ENCODE measurements at regions not wholly inside any gene's neighbourhood (a gene's known extent, or its start where the extent isn't known, plus 50 kb on each side); places are given as distances from the start of the nearest gene placed in this dataset.

- TF ChIP-seq CTCF (IDR thresholded peaks at IDR 0.05; ENCODE audit: low read depth, low read length) (no peak), EZH2phosphoT487 (IDR thresholded peaks at IDR 0.05; ENCODE audit: low read depth) (no peak)
Measured at GRCh38 chr20:24809606-24810005, 139.5 kb upstream of the CST7 start.

All from OCI-LY3 (cell line).